KMS-11 (cell line): ENCODE measurements at regions not wholly inside any gene's neighbourhood (a gene's known extent, or its start where the extent isn't known, plus 50 kb on each side); places are given as distances from the start of the nearest gene placed in this dataset.

Experiments
- H2AFZ ChIP-seq: fragments of 200-600 bp; sonication (generic); 2 replicates; pipeline ENCODE4 v1.6.1; 2016; ENCODE audit warnings: antibody characterized with exemption, mixed run types, low read depth
- H3K27ac ChIP-seq: fragments of 200-600 bp; sonication (generic); 2 replicates; pipeline ENCODE4 v1.6.1; 2016; ENCODE audit warnings: mild to moderate bottlenecking, mixed run types
- H3K27me3 ChIP-seq: fragments of 200-600 bp; sonication (generic); 2 replicates; pipeline ENCODE4 v1.6.1; 2017; ENCODE audit warnings: mild to moderate bottlenecking, low read depth, mixed run types, moderate library complexity; ENCODE audit not compliant: insufficient read depth
- H3K36me3 ChIP-seq: fragments of 200-600 bp; sonication (generic); 2 replicates; pipeline ENCODE4 v1.6.1; 2017; ENCODE audit warnings: mild to moderate bottlenecking, mixed run types; ENCODE audit not compliant: insufficient read depth
- H3K4me1 ChIP-seq: fragments of 200-600 bp; sonication (generic); 2 replicates; pipeline ENCODE4 v1.6.1; 2016; ENCODE audit warnings: mild to moderate bottlenecking, low read depth, mixed run types; ENCODE audit not compliant: poor library complexity, severe bottlenecking
- H3K4me2 ChIP-seq: fragments of 200-600 bp; sonication (generic); 2 replicates; pipeline ENCODE4 v1.7.0; 2016; ENCODE audit warnings: mild to moderate bottlenecking, mixed run types
- H3K4me3 ChIP-seq: fragments of 200-600 bp; sonication (generic); IDR thresholded peaks from 2 replicates; pipeline ENCODE4 v1.6.1; 2017; ENCODE audit warnings: low read depth, low read length, mixed read lengths; ENCODE audit not compliant: insufficient read depth
- H3K79me2 ChIP-seq: fragments of 200-600 bp; sonication (generic); 2 replicates; pipeline ENCODE4 v1.6.1; 2016; ENCODE audit warnings: low read depth, mixed run types; ENCODE audit not compliant: insufficient read depth
- H3K9ac ChIP-seq: fragments of 200-600 bp; sonication (generic); 2 replicates; pipeline ENCODE4 v1.6.1; 2016; ENCODE audit warnings: mild to moderate bottlenecking, mixed run types
- H4K20me1 ChIP-seq: fragments of 200-600 bp; sonication (generic); 2 replicates; pipeline ENCODE4 v1.6.1; 2016; ENCODE audit warnings: mild to moderate bottlenecking, mixed run types; ENCODE audit not compliant: insufficient read depth
- TF ChIP-seq, protein P1 (sequence below): fragments of 200-600 bp; sonication (generic); conservative IDR thresholded peaks from 2 replicates; pipeline ENCODE4 v1.6.1; 2017; ENCODE audit warnings: low read depth, mild to moderate bottlenecking, antibody characterized with exemption, low read length, moderate library complexity, mixed read lengths

GRCh38 chr7:36036590-36036989 lies 116.5 kb upstream of the EEPD1 start:
- Histone ChIP-seq H3K9ac (no peak overlapping the region), H3K36me3 (no peaks in the 10 kb centered on the region), H4K20me1 (no peaks in the 10 kb centered on the region), H3K4me2 (no peak overlapping the region), H3K27me3 (no peaks in the 10 kb centered on the region), H2AFZ (no peak overlapping the region), H3K79me2 (no peaks in the 10 kb centered on the region), H3K27ac (no peak overlapping the region), H3K4me1 (no peaks in the 10 kb centered on the region), H3K4me3 (no peak overlapping the region)
- TF ChIP-seq, protein P1, sequence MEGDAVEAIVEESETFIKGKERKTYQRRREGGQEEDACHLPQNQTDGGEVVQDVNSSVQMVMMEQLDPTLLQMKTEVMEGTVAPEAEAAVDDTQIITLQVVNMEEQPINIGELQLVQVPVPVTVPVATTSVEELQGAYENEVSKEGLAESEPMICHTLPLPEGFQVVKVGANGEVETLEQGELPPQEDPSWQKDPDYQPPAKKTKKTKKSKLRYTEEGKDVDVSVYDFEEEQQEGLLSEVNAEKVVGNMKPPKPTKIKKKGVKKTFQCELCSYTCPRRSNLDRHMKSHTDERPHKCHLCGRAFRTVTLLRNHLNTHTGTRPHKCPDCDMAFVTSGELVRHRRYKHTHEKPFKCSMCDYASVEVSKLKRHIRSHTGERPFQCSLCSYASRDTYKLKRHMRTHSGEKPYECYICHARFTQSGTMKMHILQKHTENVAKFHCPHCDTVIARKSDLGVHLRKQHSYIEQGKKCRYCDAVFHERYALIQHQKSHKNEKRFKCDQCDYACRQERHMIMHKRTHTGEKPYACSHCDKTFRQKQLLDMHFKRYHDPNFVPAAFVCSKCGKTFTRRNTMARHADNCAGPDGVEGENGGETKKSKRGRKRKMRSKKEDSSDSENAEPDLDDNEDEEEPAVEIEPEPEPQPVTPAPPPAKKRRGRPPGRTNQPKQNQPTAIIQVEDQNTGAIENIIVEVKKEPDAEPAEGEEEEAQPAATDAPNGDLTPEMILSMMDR = no peak

- no peaks in the 10 kb centered on the region for H4K20me1 ChIP-seq
- no peak overlapping the region for H3K9ac ChIP-seq
- no peak overlapping the region for H2AFZ ChIP-seq
- no peaks in the 10 kb centered on the region for H3K79me2 ChIP-seq
- no peak overlapping the region for H3K27ac ChIP-seq
- TF ChIP-seq, protein P1 = no peak
- H3K4me3 ChIP-seq = no peak overlapping the region
- no peaks in the 10 kb centered on the region for H3K27me3 ChIP-seq
- H3K36me3 ChIP-seq = no peaks in the 10 kb centered on the region
- H3K4me2 ChIP-seq = no peak overlapping the region
- no peaks in the 10 kb centered on the region for H3K4me1 ChIP-seq
Observed at GRCh38 chr7:36037121-36037662, 115.9 kb upstream of the EEPD1 start.

DNA sequence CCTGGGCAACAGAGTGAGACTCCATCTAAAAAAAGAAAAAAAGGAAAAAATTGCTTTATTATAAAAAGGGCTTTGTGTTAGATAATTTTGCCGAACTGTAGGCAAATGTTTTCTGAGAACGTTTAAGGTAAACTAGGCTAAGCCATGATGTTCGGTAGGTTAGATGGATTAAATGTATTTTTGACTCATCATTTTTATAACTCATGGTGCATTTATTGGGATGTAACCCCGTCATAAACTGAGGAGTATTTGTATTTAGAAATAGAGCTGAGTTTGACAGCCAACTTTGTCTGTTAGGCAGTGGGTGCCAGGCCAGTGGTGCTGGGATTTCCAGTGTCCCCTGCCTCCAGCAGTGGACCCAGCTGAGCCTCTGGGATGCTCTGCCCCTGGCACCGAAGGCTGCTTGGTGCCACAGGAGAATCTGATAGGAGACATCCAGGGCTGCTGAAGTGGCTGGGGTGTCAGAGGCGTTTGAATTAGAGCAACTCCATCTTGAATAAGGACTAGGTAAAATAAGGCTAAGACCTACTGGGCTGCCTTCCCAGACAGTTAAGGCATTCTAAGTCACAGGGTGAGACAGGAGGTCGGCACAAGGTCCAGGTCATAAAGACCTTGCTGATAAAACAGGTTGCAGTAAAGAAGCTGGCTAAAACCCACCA lies 114.9 kb upstream of the EEPD1 start:
- H3K79me2 ChIP-seq = no peaks in the 10 kb centered on the region
- H2AFZ ChIP-seq = no peak overlapping the region
- H3K36me3 ChIP-seq = no peaks in the 10 kb centered on the region
- no peak overlapping the region for H3K27ac ChIP-seq
- no peaks in the 10 kb centered on the region for H3K4me1 ChIP-seq
- H3K27me3 ChIP-seq = no peaks in the 10 kb centered on the region
- no peak overlapping the region for H3K4me2 ChIP-seq
- H4K20me1 ChIP-seq = no peaks in the 10 kb centered on the region
- H3K9ac ChIP-seq = no peak overlapping the region
- no peak overlapping the region for H3K4me3 ChIP-seq
- TF ChIP-seq, protein P1 = no peak

GRCh38 chr7:36039243-36039642 lies 113.8 kb upstream of the EEPD1 start:
- Histone ChIP-seq H3K4me2 (no peak overlapping the region), H4K20me1 (no peaks in the 10 kb centered on the region), H3K4me3 (no peak overlapping the region), H2AFZ (no peak overlapping the region), H3K79me2 (no peaks in the 10 kb centered on the region), H3K9ac (no peak overlapping the region), H3K27ac (no peak overlapping the region), H3K27me3 (no peaks in the 10 kb centered on the region), H3K36me3 (no peaks in the 10 kb centered on the region), H3K4me1 (no peaks in the 10 kb centered on the region)
- TF ChIP-seq, protein P1 = no peak
